GM12873 (cell line): ENCODE measurements at regions not wholly inside any gene's neighbourhood (a gene's known extent, or its start where the extent isn't known, plus 50 kb on each side); places are given as distances from the start of the nearest gene placed in this dataset.

ENCODE experiments used
- TF ChIP-seq, protein P1 (sequence below): IDR thresholded peaks from 2 replicates; pipeline ENCODE4 v1.5.1; 2012; ENCODE audit warnings: low read depth, mild to moderate bottlenecking, moderate library complexity, low read length, control low read depth; ENCODE audit not compliant: insufficient read depth; ENCODE audit errors: missing control alignments

- TF ChIP-seq, protein P1, sequence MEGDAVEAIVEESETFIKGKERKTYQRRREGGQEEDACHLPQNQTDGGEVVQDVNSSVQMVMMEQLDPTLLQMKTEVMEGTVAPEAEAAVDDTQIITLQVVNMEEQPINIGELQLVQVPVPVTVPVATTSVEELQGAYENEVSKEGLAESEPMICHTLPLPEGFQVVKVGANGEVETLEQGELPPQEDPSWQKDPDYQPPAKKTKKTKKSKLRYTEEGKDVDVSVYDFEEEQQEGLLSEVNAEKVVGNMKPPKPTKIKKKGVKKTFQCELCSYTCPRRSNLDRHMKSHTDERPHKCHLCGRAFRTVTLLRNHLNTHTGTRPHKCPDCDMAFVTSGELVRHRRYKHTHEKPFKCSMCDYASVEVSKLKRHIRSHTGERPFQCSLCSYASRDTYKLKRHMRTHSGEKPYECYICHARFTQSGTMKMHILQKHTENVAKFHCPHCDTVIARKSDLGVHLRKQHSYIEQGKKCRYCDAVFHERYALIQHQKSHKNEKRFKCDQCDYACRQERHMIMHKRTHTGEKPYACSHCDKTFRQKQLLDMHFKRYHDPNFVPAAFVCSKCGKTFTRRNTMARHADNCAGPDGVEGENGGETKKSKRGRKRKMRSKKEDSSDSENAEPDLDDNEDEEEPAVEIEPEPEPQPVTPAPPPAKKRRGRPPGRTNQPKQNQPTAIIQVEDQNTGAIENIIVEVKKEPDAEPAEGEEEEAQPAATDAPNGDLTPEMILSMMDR, result no peak
Measured at GRCh38 chr20:50425076-50425475, 85.1 kb upstream of the PTPN1 start.

DNA sequence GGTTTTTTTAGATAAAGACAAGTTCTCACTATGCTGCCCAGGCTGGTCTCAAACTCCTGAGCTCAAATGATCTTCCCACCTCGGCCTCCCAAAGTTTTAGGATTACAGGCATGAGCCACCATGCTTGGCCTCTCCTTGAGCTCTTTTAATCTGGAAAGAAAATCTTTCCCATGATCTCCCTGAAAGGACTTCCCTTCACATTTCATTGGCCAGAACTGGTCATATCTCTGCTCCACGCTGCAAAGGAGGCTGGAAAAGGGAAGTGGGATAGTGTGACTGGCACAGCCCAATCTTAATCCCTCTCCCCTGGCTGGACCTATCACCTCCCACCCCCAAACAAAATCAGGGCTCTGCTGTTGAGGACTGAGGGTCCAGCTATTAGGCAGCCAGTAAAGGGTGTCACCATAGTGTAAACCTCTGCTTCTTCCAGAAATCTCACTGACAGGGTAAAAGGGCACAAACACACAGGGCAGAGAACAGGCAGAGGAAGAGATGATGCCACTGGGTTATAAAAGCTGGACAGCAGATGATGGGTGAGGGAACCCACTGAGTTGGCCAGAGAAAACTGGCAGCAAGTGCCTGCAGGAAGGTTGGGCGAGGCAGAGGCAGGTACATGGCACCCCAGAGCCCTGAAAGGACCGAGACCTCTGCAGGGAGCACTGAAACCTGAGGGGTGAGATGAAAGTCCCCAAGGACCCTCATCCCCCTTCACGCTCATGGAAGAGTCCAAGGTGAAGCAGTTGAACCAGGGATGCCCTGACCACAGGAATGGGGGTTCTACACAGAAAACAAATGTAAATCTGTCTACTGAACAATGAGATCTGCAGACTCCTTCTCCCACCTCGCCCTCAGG is 83.1 kb upstream of the PTPN1 start:
- TF ChIP-seq, protein P1, result no peak

DNA sequence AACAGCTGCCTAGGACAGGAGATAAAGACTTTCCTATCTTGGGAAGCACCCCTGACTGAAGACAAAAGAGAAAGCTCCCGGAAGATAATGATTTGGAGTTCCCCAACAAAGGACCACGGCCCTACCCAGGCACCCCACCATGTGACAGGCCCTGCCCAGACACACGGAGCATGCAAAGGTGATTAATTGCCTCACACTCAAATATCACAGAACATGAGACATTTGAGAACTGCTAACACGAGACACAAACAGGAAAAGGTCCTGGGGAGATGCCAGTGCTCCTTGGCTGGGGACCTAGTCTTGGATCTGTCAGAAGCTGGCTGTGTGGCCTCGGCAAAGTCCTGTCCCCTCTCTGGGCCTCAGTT is 82.5 kb upstream of the PTPN1 start:
- TF ChIP-seq, protein P1, result no peak

GRCh38 chr20:50428097-50428828 is 81.9 kb upstream of the PTPN1 start:
- TF ChIP-seq, protein P1, result no peak

DNA sequence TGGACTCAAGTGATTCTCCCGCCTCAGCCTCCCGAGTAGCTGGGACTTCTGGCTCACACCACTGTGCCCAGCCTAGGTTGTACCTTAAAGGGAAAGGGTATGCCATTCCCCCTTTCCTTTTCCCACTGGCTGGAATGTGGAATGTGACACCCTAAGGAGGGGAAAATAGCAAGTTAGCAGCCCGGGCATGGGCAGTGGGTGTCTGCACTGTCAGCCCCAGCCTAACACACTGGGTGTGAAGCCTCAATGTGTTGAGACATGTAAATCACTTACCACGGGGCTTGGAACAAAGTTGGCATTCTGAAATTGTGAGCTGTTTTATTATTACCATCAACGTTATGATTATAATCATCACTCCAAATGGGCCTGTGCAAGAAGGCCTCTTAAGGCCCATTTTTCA is 80.8 kb upstream of the PTPN1 start:
- TF ChIP-seq, protein P1, result no peak

- TF ChIP-seq, protein P1, result no peak
Measured at GRCh38 chr20:50431066-50431450, 79.1 kb upstream of the PTPN1 start.

DNA sequence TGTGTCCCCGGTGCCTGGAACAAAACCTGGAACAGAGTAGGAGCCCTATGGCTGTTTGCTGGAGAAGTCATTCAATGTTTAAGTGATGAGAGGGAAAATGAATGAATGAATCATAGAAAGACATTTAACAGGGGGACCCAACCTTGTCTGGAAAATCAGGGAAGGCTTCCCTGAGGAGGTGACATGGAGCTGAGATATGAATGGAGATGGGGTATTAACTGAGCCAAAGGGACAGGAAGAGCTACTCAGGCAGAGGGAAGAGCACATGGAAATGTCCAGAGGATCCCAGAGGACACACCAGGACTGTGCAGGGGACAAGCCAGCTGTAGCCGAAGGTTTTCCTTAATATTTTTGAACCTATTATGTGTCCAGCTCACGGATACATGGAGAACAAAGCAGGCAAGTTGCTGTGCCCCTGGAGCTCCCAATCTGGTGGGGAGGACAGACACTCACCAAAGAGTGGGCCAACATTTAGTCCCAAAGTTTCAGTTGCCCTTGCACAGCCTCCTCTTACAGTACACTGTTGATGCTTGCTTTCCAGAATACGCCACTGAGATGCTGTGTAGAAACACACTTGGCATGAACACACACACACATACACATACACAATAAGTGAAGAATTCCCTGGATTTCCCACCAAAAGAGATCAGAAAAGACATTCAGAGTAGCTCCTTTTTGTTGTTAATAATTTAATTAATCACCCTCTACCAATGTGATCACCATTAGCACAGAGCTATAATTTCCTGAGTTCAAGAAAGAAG is 77.0 kb upstream of the PTPN1 start:
- TF ChIP-seq, protein P1, result no peak
